MCF 10A (cell line): ENCODE measurements at regions not wholly inside any gene's neighbourhood (a gene's known extent, or its start where the extent isn't known, plus 50 kb on each side); places are given as distances from the start of the nearest gene placed in this dataset.

Source experiments
- BruUV-seq: library from RNA; stranded (reverse); fragments of 400-500 nt; replicated peaks from 2 replicates; lab custom pipeline; 2021; lab: Mats Ljungman, UMichigan
- CTCF ChIA-PET: fragments of 300-600 bp; sonication (Branson Sonifier 250); formaldehyde crosslinking; extraction: SDS; loops from one replicate; lab custom pipeline; 2021; ENCODE audit warnings: antibody characterized with exemption, inconsistent platforms; lab: Yijun Ruan, JAX
- POLR2A ChIA-PET: fragments of 300-600, 350-650 bp; sonication (Branson Sonifier 250); formaldehyde crosslinking; extraction: SDS; loops from one replicate; lab custom pipeline; 2020; ENCODE audit warnings: antibody characterized with exemption, inconsistent platforms; lab: Yijun Ruan, JAX
- DNase-seq: peaks from one replicate; pipeline ENCODE4 v3.0.0-alpha.2; 2018; ENCODE audit not compliant: unreplicated experiment
- H3K27ac Mint-ChIP-seq: one replicate; pipeline ENCODE4 v1.8.0; 2022; ENCODE audit warnings: mild to moderate bottlenecking, low read depth, mixed read lengths; ENCODE audit not compliant: unreplicated experiment
- H3K27me3 Mint-ChIP-seq: one replicate; pipeline ENCODE4 v1.8.0; 2022; ENCODE audit warnings: mixed read lengths; ENCODE audit not compliant: insufficient read depth, unreplicated experiment
- H3K36me3 Mint-ChIP-seq: one replicate; pipeline ENCODE4 v1.8.0; 2022; ENCODE audit warnings: mild to moderate bottlenecking, moderate library complexity, mixed read lengths; ENCODE audit not compliant: insufficient read depth, unreplicated experiment
- H3K4me1 Mint-ChIP-seq: one replicate; pipeline ENCODE4 v1.8.0; 2022; ENCODE audit warnings: mixed read lengths; ENCODE audit not compliant: insufficient read depth, unreplicated experiment
- H3K4me3 Mint-ChIP-seq: one replicate; pipeline ENCODE4 v1.8.0; 2022; ENCODE audit warnings: mild to moderate bottlenecking, moderate library complexity, mixed read lengths; ENCODE audit not compliant: unreplicated experiment
- H3K9me3 Mint-ChIP-seq: one replicate; pipeline ENCODE4 v1.8.0; 2022; ENCODE audit warnings: mixed read lengths; ENCODE audit not compliant: unreplicated experiment
- CTCF ChIP-seq: fragments of 200-600 bp; IDR thresholded peaks from one replicate; pipeline ENCODE4 v1.8.0; 2022; ENCODE audit warnings: antibody characterized with exemption, mild to moderate bottlenecking; ENCODE audit not compliant: unreplicated experiment
- intact Hi-C: fragments of 100-400 bp; cut with micrococcal nuclease; formaldehyde crosslinking; loops from 2 replicates; pipeline ENCODE4 v1.14.1; 2022

DNA sequence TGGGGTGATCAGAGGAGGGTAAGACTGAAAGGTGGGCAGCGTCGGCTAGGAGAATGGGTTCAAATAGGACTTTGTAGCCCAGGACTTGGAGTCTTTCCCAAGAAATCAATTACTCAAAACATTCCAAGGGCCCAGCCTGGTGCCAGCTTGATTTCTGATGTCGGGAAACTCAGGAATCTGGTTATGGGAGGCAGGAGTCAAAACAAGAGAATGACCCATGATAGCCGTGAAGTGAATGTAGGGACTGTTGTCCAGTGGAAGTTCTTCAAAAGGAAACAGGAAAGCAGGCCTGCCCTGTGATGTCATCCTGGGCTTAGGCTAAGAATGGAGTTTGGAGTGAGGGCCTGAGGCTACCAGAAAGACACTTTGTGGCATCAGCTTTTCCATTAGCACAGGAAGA lies 67.4 kb upstream of the SLC14A2 start:
- ChIA-PET CTCF (no interaction called here), POLR2A (no interaction called here)
- Mint-ChIP-seq H3K4me3 (no peak overlapping the region), H3K27me3 (peaks cover 10% of the 10 kb centered on the region), H3K4me1 (no peaks in the 10 kb centered on the region), H3K36me3 (no peaks in the 10 kb centered on the region), H3K27ac (no peak overlapping the region), H3K9me3 (no peaks in the 10 kb centered on the region)
- intact Hi-C loops, result no loop called here
- DNase-seq, result no peak
- no TSS peak for BruUV-seq
- TF ChIP-seq CTCF, result no peak

- H3K27ac Mint-ChIP-seq, result no peak overlapping the region
- H3K4me3 Mint-ChIP-seq, result no peak overlapping the region
- ChIA-PET CTCF (no interaction called here), POLR2A (no interaction called here)
- H3K9me3 Mint-ChIP-seq, result no peaks in the 10 kb centered on the region
- TF ChIP-seq CTCF, result no peak
- no peaks in the 10 kb centered on the region for H3K4me1 Mint-ChIP-seq
- no peaks in the 10 kb centered on the region for H3K36me3 Mint-ChIP-seq
- no TSS peak for BruUV-seq
- H3K27me3 Mint-ChIP-seq, result peaks cover 11% of the 10 kb centered on the region
- intact Hi-C loops, result no loop called here
- no peak for DNase-seq
These were observed 66.7 kb upstream of the SLC14A2 start for GRCh38 chr18:45548614-45549013.

DNA sequence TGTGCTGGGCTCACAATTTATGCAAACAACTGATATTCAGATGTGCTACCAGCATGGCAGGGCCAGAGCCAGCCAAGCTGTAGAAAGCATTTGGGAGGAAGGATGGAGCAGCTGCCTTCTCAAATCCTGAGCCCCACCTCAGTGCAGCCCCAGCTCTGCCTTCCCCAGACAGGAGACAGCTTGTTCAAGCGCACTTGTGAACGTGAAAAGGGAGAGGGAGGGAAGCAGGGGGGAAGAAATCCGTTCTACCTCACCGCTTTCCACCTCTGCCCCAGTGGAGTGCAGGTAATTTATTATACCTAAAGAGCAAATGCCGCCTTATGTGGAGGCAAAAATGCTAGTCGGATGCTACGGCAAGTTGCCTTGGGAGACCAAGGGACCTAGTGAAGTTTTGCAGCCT lies 66.0 kb upstream of the SLC14A2 start:
- H3K4me1 Mint-ChIP-seq, result no peaks in the 10 kb centered on the region
- POLR2A ChIA-PET, result no interaction called here
- no peaks in the 10 kb centered on the region for H3K9me3 Mint-ChIP-seq
- intact Hi-C loops, result no loop called here
- no peaks in the 10 kb centered on the region for H3K36me3 Mint-ChIP-seq
- CTCF ChIA-PET, result interaction anchor here (1.1 kb wide), 1 partner anchor 11 kb away, joined by 3 read pairs; no protein-coding TSS in a partner anchor
- no peak overlapping the region for H3K4me3 Mint-ChIP-seq
- peaks cover 11% of the 10 kb centered on the region for H3K27me3 Mint-ChIP-seq
- no peak overlapping the region for H3K27ac Mint-ChIP-seq
- BruUV-seq, result no TSS peak
- no peak for TF ChIP-seq CTCF
- DNase-seq, result no peak

- Mint-ChIP-seq H3K27ac (no peak overlapping the region), H3K9me3 (no peaks in the 10 kb centered on the region), H3K36me3 (no peaks in the 10 kb centered on the region), H3K27me3 (peaks cover 11% of the 10 kb centered on the region), H3K4me3 (no peak overlapping the region), H3K4me1 (no peaks in the 10 kb centered on the region)
- TF ChIP-seq CTCF, result no peak
- ChIA-PET POLR2A (interaction anchor here (0.7 to 1.5 kb wide), 2 partner anchors 15 to 30 kb away, joined by 4 read pairs; no protein-coding TSS in a partner anchor), CTCF (interaction anchor here (0.7 kb wide), 1 partner anchor 288 kb away, joined by 3 read pairs; no protein-coding TSS in a partner anchor)
- BruUV-seq, result no TSS peak
- no peak for DNase-seq
- intact Hi-C loops, result no loop called here
These were observed 64.0 kb upstream of the SLC14A2 start for GRCh38 chr18:45551142-45551815.
